ENCODE measurements at regions not wholly inside any gene's neighbourhood (a gene's known extent, or its start where the extent isn't known, plus 50 kb on each side); places are given as distances from the start of the nearest gene placed in this dataset.

DNA sequence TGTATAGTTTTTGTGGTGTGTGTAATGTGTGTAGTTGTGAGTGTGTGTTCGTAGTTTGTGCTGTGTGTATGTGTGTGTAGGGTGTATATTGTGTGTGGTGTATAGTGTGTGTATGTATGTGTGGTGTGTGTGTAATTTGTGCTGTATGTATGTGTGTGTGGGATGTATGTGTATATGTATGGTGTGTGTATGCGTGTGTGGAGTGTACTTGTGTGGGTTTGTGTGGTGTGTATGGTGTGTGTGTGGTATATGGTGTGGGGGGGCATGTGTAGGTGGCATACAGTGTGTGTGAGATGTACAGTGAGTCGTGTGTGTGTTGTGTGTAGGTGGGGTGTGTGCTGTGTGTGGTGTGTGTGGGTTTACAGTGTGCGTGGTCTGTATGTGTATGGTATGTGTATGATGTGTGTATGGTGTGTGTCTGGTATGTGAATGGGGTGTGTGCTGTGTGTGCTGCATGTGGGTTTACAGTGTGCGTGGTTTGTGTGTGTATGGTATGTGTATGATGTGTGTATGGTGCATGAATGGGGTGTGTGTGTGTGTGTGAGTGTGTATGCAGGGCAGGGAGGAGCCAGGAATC lies 125.2 kb downstream of the GADD45G start:
- DNase-seq, result no peak

GRCh38 chr9:89730715-89731114 lies 125.9 kb downstream of the GADD45G start:
- no peak for DNase-seq

- no peak for DNase-seq
These were observed 126.7 kb downstream of the GADD45G start for GRCh38 chr9:89731262-89732182.

GRCh38 chr9:89732295-89732938 lies 127.6 kb downstream of the GADD45G start:
- DNase-seq, result no peak

GRCh38 chr9:89732939-89733324 lies 128.1 kb downstream of the GADD45G start:
- DNase-seq, result no peak

GRCh38 chr9:89734600-89735041 lies 129.8 kb downstream of the GADD45G start:
- DNase-seq, result no peak

DNA sequence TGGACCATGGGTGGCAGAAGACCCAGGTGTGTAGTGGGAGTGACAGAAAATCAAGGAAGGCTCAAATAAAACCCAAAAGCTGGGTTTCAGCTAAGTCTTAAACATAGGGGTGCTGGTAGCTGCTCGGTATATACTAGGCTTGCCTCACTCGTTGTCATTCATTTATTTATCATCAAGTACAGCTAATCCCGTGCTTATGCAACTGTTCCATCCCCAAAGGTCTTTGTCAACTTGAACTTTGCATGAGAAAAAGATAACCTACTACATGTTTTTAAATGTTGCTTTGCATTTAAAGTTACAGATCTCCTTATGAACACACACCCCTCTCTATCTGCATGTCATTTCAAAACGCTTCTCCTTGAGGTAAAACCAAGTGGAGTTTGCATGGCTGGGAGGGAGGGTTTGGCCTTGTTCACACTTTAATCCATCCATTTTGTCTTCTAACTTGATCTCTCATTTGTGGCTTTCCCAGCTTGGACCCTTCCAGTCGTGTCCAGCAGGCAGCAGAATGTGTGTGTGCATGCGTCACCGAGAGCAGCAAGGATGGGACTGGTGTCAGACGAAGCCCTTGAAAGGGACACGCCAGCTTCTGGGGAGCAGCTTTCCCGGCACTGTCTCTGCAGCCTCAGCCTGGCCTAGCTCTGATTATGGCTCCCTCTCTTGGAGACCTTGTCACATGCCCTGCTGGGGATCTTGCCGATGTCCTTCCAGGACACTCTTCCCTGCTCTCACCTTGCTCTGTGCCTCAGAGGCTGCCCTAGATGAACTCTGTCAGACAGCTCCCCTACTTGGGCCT lies 133.5 kb downstream of the GADD45G start:
- DNase-seq, result no peak

DNA sequence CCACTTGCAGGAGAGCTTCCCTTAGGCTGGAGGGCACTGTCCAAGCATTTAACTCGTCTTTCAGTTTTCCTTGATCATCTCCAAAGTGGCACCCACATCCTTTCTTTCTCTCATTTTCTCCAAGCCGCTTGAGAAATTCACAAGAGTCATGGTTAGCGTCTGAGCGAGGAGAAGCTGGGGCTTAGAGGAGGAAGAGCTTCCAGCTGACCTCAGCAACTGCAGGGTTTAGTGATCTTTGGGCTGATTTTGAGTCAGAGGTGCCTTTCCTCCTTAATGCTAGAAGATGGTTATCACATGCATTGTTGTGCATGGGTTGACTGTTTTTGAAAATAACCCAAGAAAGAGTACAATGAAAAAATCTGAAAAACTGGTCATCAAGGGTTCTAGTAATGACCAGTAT lies 134.7 kb downstream of the GADD45G start:
- no peak for DNase-seq

GRCh38 chr9:89739916-89740315 lies 135.1 kb downstream of the GADD45G start:
- no peak for DNase-seq

DNA sequence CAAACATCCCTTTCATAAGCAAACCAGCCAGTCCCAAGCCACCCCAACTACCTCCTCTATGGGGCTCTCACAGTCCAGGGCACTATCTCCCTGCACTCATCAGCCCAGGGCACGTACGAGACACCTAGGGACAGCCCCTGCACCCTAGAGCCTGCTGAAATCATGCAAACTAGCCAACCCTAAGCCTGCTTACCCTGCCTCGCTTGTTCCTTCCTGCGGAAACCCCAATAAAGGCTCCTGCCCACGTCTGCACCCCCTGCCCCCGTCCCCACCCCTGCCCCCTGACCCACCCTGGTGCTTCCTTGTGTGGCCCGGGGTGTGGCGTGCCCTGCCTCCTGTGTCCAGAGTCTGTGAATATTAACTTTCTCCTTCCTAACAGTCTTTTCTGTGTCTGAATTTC lies 135.9 kb downstream of the GADD45G start:
- peak; percentile 43 for DNase-seq

DNA sequence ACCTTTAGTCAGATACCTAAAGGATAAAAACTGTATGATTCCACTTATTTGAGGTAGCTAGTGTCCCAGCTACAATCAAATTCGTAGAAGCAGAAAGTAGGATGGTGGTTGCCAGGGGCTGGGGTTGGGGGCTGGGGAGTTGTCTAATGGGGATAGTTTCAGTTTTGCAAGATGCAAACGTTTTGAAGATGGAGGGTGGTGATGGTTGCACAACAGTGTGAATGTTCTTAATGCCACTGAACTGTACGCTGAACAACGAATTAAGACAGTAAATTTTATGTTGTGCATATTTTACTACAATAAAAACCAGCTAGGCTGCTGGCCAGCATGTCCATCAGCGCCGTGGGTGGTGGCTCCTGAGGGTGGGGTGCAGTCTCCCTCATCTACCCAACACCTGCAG lies 137.8 kb downstream of the GADD45G start:
- DNase-seq, result no peak

GRCh38 chr9:89743216-89743572 lies 138.4 kb downstream of the GADD45G start:
- DNase-seq, result no peak

DNA sequence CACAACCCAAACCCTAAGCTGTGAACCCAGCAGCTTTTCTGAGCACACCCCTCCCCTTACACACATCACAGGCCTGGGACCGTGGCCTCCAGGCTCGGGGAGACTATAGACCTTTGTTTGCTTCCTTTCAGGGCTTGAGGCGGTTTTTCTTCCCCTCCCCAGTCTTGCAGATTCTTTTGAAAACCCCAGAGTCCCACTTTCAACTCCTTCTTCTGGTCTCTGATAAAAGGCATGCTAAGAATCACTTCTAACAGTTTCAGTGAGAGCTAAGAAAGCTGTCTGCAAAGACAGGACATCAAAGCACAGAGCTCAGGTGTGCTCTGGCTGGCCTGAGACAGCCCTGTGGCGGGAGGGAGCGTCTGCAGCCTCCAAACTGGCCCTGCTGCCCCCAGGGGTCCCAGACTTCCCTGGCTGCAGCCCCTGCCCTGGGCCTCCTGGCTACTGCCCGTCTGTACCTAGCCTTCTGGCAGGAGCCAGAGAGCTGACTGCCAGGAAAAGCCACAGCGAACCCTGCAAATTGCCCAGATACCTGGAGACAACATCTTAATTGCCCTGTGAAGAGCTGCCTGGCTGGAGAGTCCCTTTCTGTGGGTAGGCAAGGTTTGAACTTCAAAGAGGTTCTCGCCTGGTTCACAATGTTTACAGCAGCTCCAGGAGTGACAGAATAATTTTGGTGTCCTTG lies 138.9 kb downstream of the GADD45G start:
- peak; percentile 64 for DNase-seq

DNA sequence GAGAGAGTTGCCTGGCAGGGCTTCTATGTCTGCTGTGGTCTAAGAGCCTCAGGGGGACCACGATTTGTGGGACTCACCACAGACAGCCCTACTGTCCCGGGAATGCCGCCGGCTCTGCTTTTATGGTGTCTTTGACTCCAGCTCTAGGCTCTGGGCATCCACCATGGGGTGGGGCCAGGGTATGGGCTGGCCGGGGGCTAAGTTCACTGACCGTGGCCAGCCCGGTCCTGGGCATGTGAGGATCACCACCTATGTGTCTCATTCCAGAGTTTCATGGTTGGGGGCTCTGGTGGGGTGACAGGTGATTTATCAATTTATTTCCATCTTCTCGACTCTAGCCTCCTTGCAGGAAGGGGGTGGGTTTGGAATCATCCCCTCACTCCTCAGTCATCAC lies 139.4 kb downstream of the GADD45G start:
- DNase-seq, result no peak

DNA sequence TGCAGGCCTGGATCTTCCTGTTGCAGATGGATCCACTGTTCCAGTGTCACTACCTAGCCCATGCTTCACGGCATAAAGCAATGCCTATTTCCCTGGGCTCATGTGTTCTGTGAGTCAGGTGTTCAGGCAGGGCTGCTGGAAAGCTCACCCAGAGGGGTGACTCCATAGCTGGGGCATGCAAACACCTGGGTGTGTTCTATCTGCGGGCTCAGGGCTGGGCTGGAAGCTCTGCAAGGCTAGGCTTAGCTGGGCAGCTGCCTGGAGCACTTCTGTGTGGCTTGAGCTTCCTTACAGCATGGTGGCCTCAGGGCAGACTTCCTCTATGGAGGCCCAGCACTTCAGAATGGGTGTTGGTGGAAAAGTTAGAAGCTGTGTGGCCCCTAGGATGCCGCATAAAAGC lies 139.9 kb downstream of the GADD45G start:
- DNase-seq, result no peak

GRCh38 chr9:89745601-89746376 lies 141.0 kb downstream of the GADD45G start:
- DNase-seq, result no peak

- no peak for DNase-seq
These were observed 141.7 kb downstream of the GADD45G start for GRCh38 chr9:89746385-89747116.

DNA sequence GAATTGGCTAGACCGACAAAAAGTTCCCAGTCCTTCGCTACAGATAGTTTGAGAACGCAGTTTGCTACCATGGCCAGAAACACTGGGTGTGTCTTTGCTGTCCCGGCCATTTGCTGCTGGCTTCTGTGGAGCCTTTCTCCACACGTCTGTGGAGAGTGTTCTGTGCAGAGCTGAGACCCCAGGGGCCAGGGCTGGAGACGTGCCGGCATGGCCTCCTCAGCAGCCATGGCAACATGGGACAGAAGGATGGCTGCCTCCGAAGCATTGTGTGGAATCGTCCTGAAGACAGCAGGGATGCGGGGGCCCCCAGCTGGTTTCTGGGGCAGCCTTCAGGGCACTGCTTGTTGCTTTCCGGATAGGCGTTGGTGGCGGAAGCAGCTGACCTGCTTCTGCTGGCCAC lies 142.8 kb downstream of the GADD45G start:
- DNase-seq, result no peak

- DNase-seq, result no peak
These were observed 143.3 kb downstream of the GADD45G start for GRCh38 chr9:89748021-89748670.

DNA sequence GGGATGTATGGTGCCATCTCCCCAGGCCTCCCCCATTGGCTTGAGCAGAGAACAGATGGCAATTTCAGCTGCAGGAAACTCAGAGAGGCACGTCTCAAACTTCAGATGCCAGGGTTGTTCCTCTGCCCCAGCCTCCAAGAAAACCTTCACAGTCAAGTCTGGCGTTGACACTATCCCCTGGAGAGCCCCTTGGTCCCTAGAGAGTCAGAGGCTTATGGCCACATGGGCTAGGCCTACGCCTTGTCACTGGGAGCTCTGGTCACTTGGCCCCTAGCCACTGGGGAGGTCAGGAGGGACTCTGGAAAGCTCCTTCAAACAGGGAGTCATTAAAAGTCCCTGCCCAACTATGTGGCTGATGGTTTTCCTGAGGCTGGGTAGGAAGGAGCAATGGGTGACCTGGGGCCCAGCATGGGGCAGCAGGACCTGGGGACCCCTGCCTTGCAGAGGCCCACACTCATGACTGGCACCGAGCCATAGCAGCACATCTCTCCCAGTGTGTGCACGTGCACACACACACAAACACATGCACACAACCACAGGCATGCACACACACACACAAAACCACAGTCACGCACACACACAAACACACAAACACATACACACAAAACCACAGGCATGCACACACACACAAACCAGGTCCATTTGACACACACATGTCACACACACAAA lies 144.2 kb downstream of the GADD45G start:
- DNase-seq, result no peak

All from CD4-positive, alpha-beta T cell treated with Interleukin-12 subunit alpha and Interleukin-12 subunit beta, for 1 hour (primary cell).